ENCODE measurements at regions not wholly inside any gene's neighbourhood (a gene's known extent, or its start where the extent isn't known, plus 50 kb on each side); places are given as distances from the start of the nearest gene placed in this dataset.

DNA sequence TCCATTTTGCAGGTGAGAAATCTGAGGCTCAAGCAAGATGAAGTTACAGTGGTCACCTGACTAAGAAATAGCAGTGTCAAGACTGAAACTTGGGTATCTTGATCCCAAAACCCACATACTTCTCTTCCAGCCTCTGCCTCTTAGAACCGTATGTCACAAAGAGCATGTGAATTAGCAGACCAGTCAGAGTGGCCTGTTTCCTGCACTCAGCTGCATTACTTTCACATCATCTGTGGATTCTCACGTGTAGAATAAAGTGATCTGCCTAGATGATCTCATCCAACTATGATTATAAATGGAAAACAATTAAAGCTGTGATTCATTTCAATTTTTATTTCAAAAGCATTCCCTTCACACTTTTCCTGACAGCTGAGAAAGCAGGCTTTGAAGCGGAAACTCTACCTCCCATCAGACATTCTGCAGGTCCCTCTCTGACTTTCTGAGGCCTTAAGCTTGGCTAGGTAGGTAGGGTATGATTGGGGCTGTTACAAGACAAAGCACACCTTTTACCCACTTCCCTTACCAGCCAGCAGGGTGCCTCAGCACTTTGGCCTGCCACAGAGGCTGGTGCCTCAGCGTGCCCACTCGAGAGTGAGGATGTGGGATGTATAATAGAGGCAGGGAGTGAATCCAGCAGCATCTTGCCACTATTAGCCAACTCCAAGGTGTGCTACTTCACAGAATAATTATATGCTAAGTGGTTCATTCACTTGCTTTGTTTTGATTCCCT lies 70.2 kb upstream of the PDE1C start:
- no peak for TF ChIP-seq EZH2 (IDR thresholded peaks at IDR 0.05; ENCODE audit: borderline replicate concordance, low read depth, low read length, severe bottlenecking)
- TF ChIP-seq CTCF (IDR thresholded peaks at IDR 0.05; ENCODE audit: borderline replicate concordance, extremely low read depth, low read length, poor library complexity, severe bottlenecking) = no peak

All from DND-41 (cell line).